B cell (primary cell): ENCODE measurements at regions not wholly inside any gene's neighbourhood (a gene's known extent, or its start where the extent isn't known, plus 50 kb on each side); places are given as distances from the start of the nearest gene placed in this dataset.

ENCODE experiments used
- ATAC-seq: fragments of 200-7000 bp; cut with Tn5 transposase; one replicate; pipeline ENCODE4 v1.10.0; 2021; ENCODE audit warnings: low read depth, mild to moderate bottlenecking, moderate number of reproducible peaks, moderate library complexity
- CTCF ChIA-PET: fragments of 350-600 bp; sonication (Branson Sonifier 250); formaldehyde crosslinking; loops from one replicate; lab custom pipeline; 2021; ENCODE audit warnings: antibody characterized with exemption, inconsistent platforms; lab: Charles Lee
- POLR2A ChIA-PET: fragments of 350-600 bp; sonication (Branson Sonifier 250); formaldehyde crosslinking; loops from one replicate; lab custom pipeline; 2021; ENCODE audit warnings: antibody characterized with exemption; lab: Charles Lee
- DNase-seq: peaks from one replicate; pipeline ENCODE4 v3.0.0; 2013
- H2AFZ ChIP-seq: 2 replicates; pipeline ENCODE4 v1.6.1; 2012; ENCODE audit warnings: mild to moderate bottlenecking, low read depth, low read length; ENCODE audit not compliant: insufficient read depth, poor library complexity, severe bottlenecking
- H3K27ac ChIP-seq, 2 donors: 1 replicate in 1 of 2; 2 replicates in 1 of 2; pipeline ENCODE4 v1.5.1; 2012 to 2013; ENCODE audit warnings: low read length in 2 of 2, mild to moderate bottlenecking in 2 of 2, moderate library complexity in 1 of 2
- H3K27me3 ChIP-seq, 4 experiments: fragments of 200-600 bp in 1 of 4; sonication (generic) in 1 of 4; replicated peaks in 1 of 4; 1 replicate in 2 of 4; 2 replicates in 2 of 4; pipeline versions ENCODE4 v1.6.1 to v1.7.0; 2013 to 2016; ENCODE audit warnings: low read length in 3 of 4, mild to moderate bottlenecking in 2 of 4, mixed read lengths in 1 of 4, moderate library complexity in 1 of 4; ENCODE audit not compliant: insufficient read depth in 4 of 4, control insufficient read depth in 3 of 4; ENCODE audit errors: control extremely low read depth in 1 of 4
- H3K36me3 ChIP-seq, 2 experiments: replicated peaks in 1 of 2; 1 replicate in 1 of 2; 2 replicates in 1 of 2; pipeline versions ENCODE4 v1.6.1 to v1.7.1; 2013; ENCODE audit warnings: low read length in 1 of 2; ENCODE audit not compliant: insufficient read depth in 2 of 2, control insufficient read depth in 1 of 2; ENCODE audit errors: control extremely low read depth in 1 of 2, extremely low read depth in 1 of 2
- H3K4me1 ChIP-seq, 2 donors: fragments of 200-600 bp in 1 of 2; sonication (generic) in 1 of 2; 1 replicate in 1 of 2; 2 replicates in 1 of 2; pipeline versions ENCODE4 v1.5.1 to v1.6.1; 2013 to 2017; ENCODE audit warnings: low read length in 2 of 2; ENCODE audit not compliant: control insufficient read depth in 2 of 2, insufficient read depth in 2 of 2
- H3K4me2 ChIP-seq: replicated peaks from 2 replicates; pipeline ENCODE3; 2012; ENCODE audit warnings: mild to moderate bottlenecking, low read depth, low read length; ENCODE audit not compliant: poor library complexity, severe bottlenecking
- H3K4me3 ChIP-seq, 5 experiments: fragments of 200-600 bp in 1 of 5; sonication (generic) in 1 of 5; 1 replicate in 3 of 5; 2 replicates in 2 of 5; pipeline versions ENCODE4 v1.5.1 to v1.7.0; 2011 to 2016; ENCODE audit warnings: low read length in 4 of 5, mild to moderate bottlenecking in 4 of 5, low read depth in 2 of 5, control low read depth in 1 of 5, moderate library complexity in 1 of 5; ENCODE audit not compliant: insufficient read depth in 1 of 5; ENCODE audit errors: control extremely low read depth in 1 of 5, extremely low read depth in 1 of 5
- H3K79me2 ChIP-seq: fragments of 200-600 bp; sonication (generic); one replicate; pipeline ENCODE4 v1.6.0; 2016; ENCODE audit warnings: low read length; ENCODE audit not compliant: control insufficient read depth, insufficient read depth
- H3K9ac ChIP-seq: fragments of 200-600 bp; sonication (generic); 2 replicates; pipeline ENCODE4 v1.6.1; 2017; ENCODE audit warnings: mild to moderate bottlenecking, low read length, moderate library complexity
- H3K9me3 ChIP-seq, 3 donors: one replicate each; pipeline versions ENCODE4 v1.6.1 to v1.7.1; 2013; ENCODE audit warnings: low read length in 2 of 3; ENCODE audit not compliant: control insufficient read depth in 2 of 3, insufficient read depth in 1 of 3; ENCODE audit errors: control extremely low read depth in 1 of 3
- H4K20me1 ChIP-seq: 2 replicates; pipeline ENCODE4 v1.6.0; 2012; ENCODE audit warnings: mild to moderate bottlenecking, low read length; ENCODE audit not compliant: insufficient read depth, control insufficient read depth, poor library complexity, severe bottlenecking
- H3K27ac Mint-ChIP-seq: one replicate; pipeline ENCODE4 v1.8.0; 2021; ENCODE audit warnings: mixed read lengths
- H3K27me3 Mint-ChIP-seq: one replicate; pipeline ENCODE4 v1.8.0; 2021; ENCODE audit warnings: mixed read lengths
- H3K4me1 Mint-ChIP-seq: one replicate; pipeline ENCODE4 v1.8.0; 2021; ENCODE audit warnings: mixed read lengths
- H3K4me3 Mint-ChIP-seq: one replicate; pipeline ENCODE4 v1.8.0; 2021; ENCODE audit warnings: mixed read lengths
- H3K9me3 Mint-ChIP-seq: one replicate; pipeline ENCODE4 v1.8.0; 2022; ENCODE audit warnings: mixed read lengths; ENCODE audit not compliant: insufficient read depth
- CTCF ChIP-seq: fragments of 200-600 bp; IDR thresholded peaks from one replicate; pipeline ENCODE4 v1.8.0; 2022; ENCODE audit warnings: antibody characterized with exemption, mild to moderate bottlenecking
- EZH2 ChIP-seq: IDR thresholded peaks from 2 replicates; pipeline ENCODE4 v1.6.1; 2012; ENCODE audit warnings: borderline replicate concordance, low read depth, mild to moderate bottlenecking, moderate library complexity, low read length; ENCODE audit not compliant: insufficient read depth, poor library complexity, severe bottlenecking
- WGBS: methylation state at CpG from one replicate; pipeline ENCODE4 v1.1.5; 2013; ENCODE audit warnings: missing lambda C conversion rate; ENCODE audit not compliant: insufficient coverage; 5-methylcytosine and 5-hydroxymethylcytosine counted together
- intact Hi-C: fragments of 100-400 bp; cut with micrococcal nuclease; formaldehyde crosslinking; loops from one replicate; pipeline ENCODE4 v1.10.0; 2022

GRCh38 chr17:20775331-20775730 lies 195.8 kb downstream of the CDRT15L2 start:
- intact Hi-C loops = loop anchor here (10.0 kb wide), 1 partner anchor 61 kb away; no protein-coding TSS in a partner anchor
- ChIA-PET CTCF (no interaction called here), POLR2A (no interaction called here)
- H3K4me1 Mint-ChIP-seq = peaks cover 9% of the 10 kb centered on the region
- Histone ChIP-seq H3K4me3 (no peak overlapping the region), H3K79me2 (no peaks in the 10 kb centered on the region), H3K27me3 (no peaks in the 10 kb centered on the region), H2AFZ (no peak overlapping the region), H3K9me3 (peaks cover 4 to 19% (median 8%) of the 10 kb centered on the region in 3 donors), H3K27ac (no peak overlapping the region), H3K36me3 (no peaks in the 10 kb centered on the region), H4K20me1 (no peaks in the 10 kb centered on the region), H3K4me1 (peaks cover 0 to 4% of the 10 kb centered on the region in 2 donors), H3K4me2 (no peak overlapping the region), H3K9ac (no peak overlapping the region)
- ATAC-seq (no peak), DNase-seq (no peak)
- 92% methylated on average over 13 of the region's 19 CpGs for WGBS
- no peaks in the 10 kb centered on the region for H3K27me3 Mint-ChIP-seq
- H3K4me3 Mint-ChIP-seq = no peak overlapping the region
- TF ChIP-seq CTCF (no peak), EZH2 (no peak)
- no peak overlapping the region for H3K27ac Mint-ChIP-seq
- peaks cover 2% of the 10 kb centered on the region for H3K9me3 Mint-ChIP-seq

GRCh38 chr17:20779521-20779920 lies 200.0 kb downstream of the CDRT15L2 start:
- Mint-ChIP-seq H3K9me3 (peaks cover 2% of the 10 kb centered on the region), H3K27me3 (no peaks in the 10 kb centered on the region), H3K27ac (no peak overlapping the region), H3K4me3 (no peak overlapping the region), H3K4me1 (peaks cover 9% of the 10 kb centered on the region)
- Histone ChIP-seq H3K27me3 (peaks cover 0 to 4% (median 0%) of the 10 kb centered on the region in 4 experiments), H2AFZ (no peak overlapping the region), H3K4me1 (peaks cover 0 to 4% of the 10 kb centered on the region in 2 donors), H4K20me1 (no peaks in the 10 kb centered on the region), H3K9me3 (peaks cover 4 to 26% (median 8%) of the 10 kb centered on the region in 3 donors), H3K79me2 (no peaks in the 10 kb centered on the region), H3K4me2 (no peak overlapping the region), H3K9ac (no peak overlapping the region), H3K36me3 (no peaks in the 10 kb centered on the region), H3K4me3 (no peak overlapping the region), H3K27ac (no peak overlapping the region)
- intact Hi-C loops = loop anchor here (10.0 kb wide), 1 partner anchor 65 kb away; no protein-coding TSS in a partner anchor
- no peak for TF ChIP-seq EZH2
- TF ChIP-seq CTCF = no peak
- WGBS = 95% methylated on average over 4 of the region's 10 CpGs
- ATAC-seq = no peak
- ChIA-PET POLR2A (no interaction called here), CTCF (no interaction called here)
- DNase-seq = no peak
